GM06990 (cell line): ENCODE measurements at regions not wholly inside any gene's neighbourhood (a gene's known extent, or its start where the extent isn't known, plus 50 kb on each side); places are given as distances from the start of the nearest gene placed in this dataset.
"Not testable (repeated sequence)": the region's sequence is repeated elsewhere in the genome, so short reads cannot be mapped to it uniquely, and the experiment has no call there.

Experiments
- DNase-seq: peaks from one replicate; pipeline ENCODE4 v3.0.0-alpha.2; 2011; ENCODE audit not compliant: insufficient read length; ENCODE audit errors: extremely low read depth
- H3K27me3 ChIP-seq: replicated peaks from 2 replicates; pipeline ENCODE4 v1.6.0; 2011; ENCODE audit warnings: low read length; ENCODE audit not compliant: control insufficient read depth, insufficient read depth
- H3K36me3 ChIP-seq: 2 replicates; pipeline ENCODE4 v1.5.1; 2011; ENCODE audit warnings: low read length; ENCODE audit not compliant: control insufficient read depth, insufficient read depth
- H3K4me3 ChIP-seq: replicated peaks from 2 replicates; pipeline ENCODE4 v1.5.1; 2011; ENCODE audit warnings: low read depth, mild to moderate bottlenecking, control low read depth, low read length
- CTCF ChIP-seq: IDR thresholded peaks from 2 replicates; pipeline ENCODE4 v1.5.1; 2011; ENCODE audit warnings: low read length, control low read depth, mild to moderate bottlenecking, inconsistent platforms; ENCODE audit not compliant: insufficient read depth, poor library complexity, severe bottlenecking

GRCh38 chr2:192536922-192537624 is 342.3 kb upstream of the TMEFF2 start:
- DNase-seq, result no peak
- no peaks in the 10 kb centered on the region for H3K27me3 ChIP-seq
- H3K36me3 ChIP-seq, result no peaks in the 10 kb centered on the region
- TF ChIP-seq CTCF, result no peak
- H3K4me3 ChIP-seq, result no peak overlapping the region

GRCh38 chr2:192535956-192536921 is 341.5 kb upstream of the TMEFF2 start:
- H3K4me3 ChIP-seq, result no peak overlapping the region
- no peaks in the 10 kb centered on the region for H3K36me3 ChIP-seq
- no peak for TF ChIP-seq CTCF
- H3K27me3 ChIP-seq, result no peaks in the 10 kb centered on the region
- DNase-seq, result no peak

GRCh38 chr2:192534072-192534471 is 339.3 kb upstream of the TMEFF2 start:
- no peak overlapping the region for H3K4me3 ChIP-seq
- H3K36me3 ChIP-seq, result no peaks in the 10 kb centered on the region
- DNase-seq, result no peak
- TF ChIP-seq CTCF, result no peak
- H3K27me3 ChIP-seq, result no peaks in the 10 kb centered on the region

- not testable (repeated sequence) for H3K36me3 ChIP-seq, DNase-seq, H3K4me3 ChIP-seq
These were observed 330.0 kb upstream of the TMEFF2 start for GRCh38 chr2:192524642-192525251.

GRCh38 chr2:192524214-192524613 is 329.5 kb upstream of the TMEFF2 start:
- not testable (repeated sequence) for DNase-seq, H3K36me3 ChIP-seq

More at GRCh38 chr2:192524642-192525251, 330.0 kb upstream of the TMEFF2 start:
- not testable (repeated sequence) for H3K27me3 ChIP-seq

GRCh38 chr2:192515937-192516336 is 321.2 kb upstream of the TMEFF2 start:
- no peaks in the 10 kb centered on the region for H3K36me3 ChIP-seq
- H3K4me3 ChIP-seq, result no peak overlapping the region
- no peaks in the 10 kb centered on the region for H3K27me3 ChIP-seq
- DNase-seq, result no peak
- TF ChIP-seq CTCF, result no peak

More at GRCh38 chr2:192524214-192524613, 329.5 kb upstream of the TMEFF2 start:
- H3K4me3 ChIP-seq, H3K27me3 ChIP-seq: not testable (repeated sequence)
